Body of pancreas (tissue), 4 donors: ENCODE measurements at regions not wholly inside any gene's neighbourhood (a gene's known extent, or its start where the extent isn't known, plus 50 kb on each side); places are given as distances from the start of the nearest gene placed in this dataset.

ENCODE experiments used
- ATAC-seq: fragments of 150-250 bp; one replicate; pipeline ENCODE4 v1.9.1; 2016
- DNase-seq, 4 donors: peaks; one replicate each; pipeline ENCODE4 v3.0.0-alpha.2; 2019
- H3K27ac ChIP-seq, 4 donors: fragments of 200-600 bp; sonication (generic); 1 replicate in 3 of 4; 2 replicates in 1 of 4; pipeline versions ENCODE4 v1.5.1 to v1.6.1; 2016 to 2019; ENCODE audit warnings: mild to moderate bottlenecking in 1 of 4, mixed read lengths in 1 of 4, moderate library complexity in 1 of 4
- H3K27me3 ChIP-seq, 2 donors: fragments of 200-600 bp; sonication (generic); one replicate each; pipeline ENCODE4 v1.6.0; 2016; ENCODE audit warnings: mild to moderate bottlenecking in 1 of 2
- H3K36me3 ChIP-seq, 2 donors: fragments of 200-600 bp; sonication (generic); replicated peaks in 1 of 2; 2 replicates each; pipeline ENCODE4 v1.5.1; 2016; ENCODE audit warnings: low read depth in 2 of 2; ENCODE audit not compliant: insufficient read depth in 1 of 2
- H3K4me1 ChIP-seq: fragments of 200-600 bp; sonication (generic); one replicate; pipeline ENCODE4 v1.6.0; 2016
- H3K4me3 ChIP-seq, 2 donors: fragments of 200-600 bp; sonication (generic); 1 replicate in 1 of 2; 2 replicates in 1 of 2; pipeline ENCODE4 v1.5.1; 2016 to 2019
- H3K9me3 ChIP-seq, 3 donors: fragments of 200-600 bp; sonication (generic); 1 replicate in 2 of 3; 2 replicates in 1 of 3; pipeline ENCODE4 v1.5.1; 2016
- CTCF ChIP-seq, 7 experiments: fragments of 450-650 bp in 4 of 7; fragments of 200-600 bp in 3 of 7; sonication (generic) in 3 of 7; IDR thresholded peaks; one replicate each; pipeline ENCODE4 v1.5.1; 2016 to 2019; ENCODE audit warnings: antibody characterized with exemption in 7 of 7
- POLR2A ChIP-seq, 3 donors: fragments of 450-650 bp; IDR thresholded peaks; one replicate each; pipeline ENCODE4 v1.6.1; 2016; ENCODE audit warnings: antibody characterized with exemption in 3 of 3, mild to moderate bottlenecking in 2 of 3
- WGBS, 2 donors: methylation state at CpG; one replicate each; pipeline ENCODE4 v1.1.5; 2017; 5-methylcytosine and 5-hydroxymethylcytosine counted together
- intact Hi-C: fragments of 100-400 bp; cut with DNase I; formaldehyde crosslinking; loops from one replicate; pipeline ENCODE4 v1.15.1; 2023

GRCh38 chr17:72223866-72224291 is 103.1 kb downstream of the SOX9 start:
- no peaks in the 10 kb centered on the region for H3K36me3 ChIP-seq
- DNase-seq (no peak), ATAC-seq (no peak)
- H3K4me1 ChIP-seq, result peaks cover 5% of the 10 kb centered on the region
- no peaks in the 10 kb centered on the region for H3K27me3 ChIP-seq
- WGBS, 2 donors, result 93 to 94% methylated on average over 11 of the region's 11 CpGs
- no peak overlapping the region for H3K27ac ChIP-seq
- H3K4me3 ChIP-seq, result no peak overlapping the region
- no peak for TF ChIP-seq CTCF (IDR thresholded peaks at IDR 0.05)
- TF ChIP-seq POLR2A (IDR thresholded peaks at IDR 0.05), result no peak
- intact Hi-C loops, result no loop called here
- no peaks in the 10 kb centered on the region for H3K9me3 ChIP-seq

GRCh38 chr17:72226322-72226721 is 105.5 kb downstream of the SOX9 start:
- Histone ChIP-seq H3K27ac (no peak overlapping the region), H3K4me1 (peaks cover 5% of the 10 kb centered on the region), H3K27me3 (no peaks in the 10 kb centered on the region), H3K4me3 (no peak overlapping the region), H3K9me3 (no peaks in the 10 kb centered on the region), H3K36me3 (no peaks in the 10 kb centered on the region)
- no peak for ATAC-seq
- WGBS, 2 donors, result 75 to 85% methylated on average over 3 of the region's 3 CpGs
- intact Hi-C loops, result no loop called here
- DNase-seq, result no peak
- TF ChIP-seq POLR2A (IDR thresholded peaks at IDR 0.05) (no peak), CTCF (IDR thresholded peaks at IDR 0.05) (no peak)

GRCh38 chr17:72233986-72234385 is 113.2 kb downstream of the SOX9 start:
- Histone ChIP-seq H3K27ac (no peak overlapping the region), H3K9me3 (no peaks in the 10 kb centered on the region), H3K36me3 (no peaks in the 10 kb centered on the region), H3K4me1 (no peaks in the 10 kb centered on the region), H3K27me3 (no peaks in the 10 kb centered on the region), H3K4me3 (no peak overlapping the region)
- DNase-seq (no peak), ATAC-seq (no peak)
- WGBS, 2 donors, result 64 to 85% methylated on average over 3 of the region's 3 CpGs
- TF ChIP-seq POLR2A (IDR thresholded peaks at IDR 0.05), result no peak
- no peak for TF ChIP-seq CTCF (IDR thresholded peaks at IDR 0.05)
- intact Hi-C loops, result no loop called here

GRCh38 chr17:72234985-72235384 is 114.2 kb downstream of the SOX9 start:
- DNase-seq, result no peak
- no peak for TF ChIP-seq CTCF (IDR thresholded peaks at IDR 0.05)
- TF ChIP-seq POLR2A (IDR thresholded peaks at IDR 0.05), result no peak
- Histone ChIP-seq H3K36me3 (no peaks in the 10 kb centered on the region), H3K27ac (no peak overlapping the region), H3K27me3 (no peaks in the 10 kb centered on the region), H3K4me1 (no peaks in the 10 kb centered on the region), H3K4me3 (no peak overlapping the region), H3K9me3 (no peaks in the 10 kb centered on the region)
- intact Hi-C loops, result no loop called here
- no peak for ATAC-seq
- WGBS, 2 donors, result 82 to 85% methylated on average over 5 of the region's 5 CpGs

GRCh38 chr17:72236980-72237633 is 116.3 kb downstream of the SOX9 start:
- Histone ChIP-seq H3K9me3 (no peaks in the 10 kb centered on the region), H3K36me3 (no peaks in the 10 kb centered on the region), H3K4me1 (no peaks in the 10 kb centered on the region), H3K4me3 (no peak overlapping the region), H3K27ac (no peak overlapping the region), H3K27me3 (no peaks in the 10 kb centered on the region)
- TF ChIP-seq CTCF (IDR thresholded peaks at IDR 0.05) (no peak), POLR2A (IDR thresholded peaks at IDR 0.05) (no peak)
- no peak for DNase-seq
- 43 to 55% methylated on average over 13 of the region's 13 CpGs for WGBS, 2 donors
- intact Hi-C loops, result no loop called here
- ATAC-seq, result no peak
